ENCODE measurements at regions not wholly inside any gene's neighbourhood (a gene's known extent, or its start where the extent isn't known, plus 50 kb on each side); places are given as distances from the start of the nearest gene placed in this dataset.
A peak's percentile ranks its signal among the peaks of the same experiment; 100 is the strongest.

- intact Hi-C loops (cut with DNase I), result no loop called here
- WGBS, 2 donors, result 88% methylated on average over 6 of the region's 6 CpGs
- TF ChIP-seq, protein P1, sequence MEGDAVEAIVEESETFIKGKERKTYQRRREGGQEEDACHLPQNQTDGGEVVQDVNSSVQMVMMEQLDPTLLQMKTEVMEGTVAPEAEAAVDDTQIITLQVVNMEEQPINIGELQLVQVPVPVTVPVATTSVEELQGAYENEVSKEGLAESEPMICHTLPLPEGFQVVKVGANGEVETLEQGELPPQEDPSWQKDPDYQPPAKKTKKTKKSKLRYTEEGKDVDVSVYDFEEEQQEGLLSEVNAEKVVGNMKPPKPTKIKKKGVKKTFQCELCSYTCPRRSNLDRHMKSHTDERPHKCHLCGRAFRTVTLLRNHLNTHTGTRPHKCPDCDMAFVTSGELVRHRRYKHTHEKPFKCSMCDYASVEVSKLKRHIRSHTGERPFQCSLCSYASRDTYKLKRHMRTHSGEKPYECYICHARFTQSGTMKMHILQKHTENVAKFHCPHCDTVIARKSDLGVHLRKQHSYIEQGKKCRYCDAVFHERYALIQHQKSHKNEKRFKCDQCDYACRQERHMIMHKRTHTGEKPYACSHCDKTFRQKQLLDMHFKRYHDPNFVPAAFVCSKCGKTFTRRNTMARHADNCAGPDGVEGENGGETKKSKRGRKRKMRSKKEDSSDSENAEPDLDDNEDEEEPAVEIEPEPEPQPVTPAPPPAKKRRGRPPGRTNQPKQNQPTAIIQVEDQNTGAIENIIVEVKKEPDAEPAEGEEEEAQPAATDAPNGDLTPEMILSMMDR (IDR thresholded peaks at IDR 0.05), result no peak
- Histone ChIP-seq H3K4me1 (peaks cover 0 to 8% (median 0%) of the 10 kb centered on the region in 3 donors), H3K27ac (no peak overlapping the region), H3K36me3 (no peaks in the 10 kb centered on the region), H3K4me3 (no peak overlapping the region), H3K27me3 (no peaks in the 10 kb centered on the region), H3K9me3 (no peaks in the 10 kb centered on the region)
- FAIRE-seq (no peak), DNase-seq (no peak), ATAC-seq (peak in 2 of 4 donors; percentile 45 to 64)
Observed at GRCh38 chr7:12951397-12951801, 264.0 kb downstream of the ARL4A start.

GRCh38 chr7:12954380-12955033, 267.1 kb downstream of the ARL4A start:
- no peak for DNase-seq
- no peak for ATAC-seq

GRCh38 chr7:12957487-12957886, 270.1 kb downstream of the ARL4A start:
- WGBS, 2 donors, result 72 to 73% methylated on average over 5 of the region's 5 CpGs
- Histone ChIP-seq H3K9me3 (no peaks in the 10 kb centered on the region), H3K27ac (no peak overlapping the region), H3K4me1 (no peaks in the 10 kb centered on the region), H3K27me3 (no peaks in the 10 kb centered on the region), H3K4me3 (no peak overlapping the region), H3K36me3 (no peaks in the 10 kb centered on the region)
- TF ChIP-seq, protein P1 (IDR thresholded peaks at IDR 0.05), result no peak
- intact Hi-C loops (cut with DNase I), result no loop called here
- FAIRE-seq (no peak), ATAC-seq (no peak), DNase-seq (no peak)

More at GRCh38 chr7:12954380-12955033, 267.1 kb downstream of the ARL4A start:
- H3K27ac ChIP-seq, result no peak overlapping the region
- no peaks in the 10 kb centered on the region for H3K9me3 ChIP-seq
- H3K4me1 ChIP-seq, result peaks cover 0 to 1% (median 0%) of the 10 kb centered on the region in 3 donors
- no peaks in the 10 kb centered on the region for H3K27me3 ChIP-seq
- no peaks in the 10 kb centered on the region for H3K36me3 ChIP-seq
- intact Hi-C loops (cut with DNase I), result no loop called here
- no peak overlapping the region for H3K4me3 ChIP-seq
- TF ChIP-seq, protein P1 (IDR thresholded peaks at IDR 0.05), result no peak
- FAIRE-seq, result no peak

GRCh38 chr7:12961910-12962480, 274.6 kb downstream of the ARL4A start:
- Histone ChIP-seq H3K4me3 (no peak overlapping the region), H3K4me1 (peaks cover 0 to 11% (median 0%) of the 10 kb centered on the region in 3 donors), H3K27ac (no peak overlapping the region), H3K9me3 (no peaks in the 10 kb centered on the region), H3K36me3 (no peaks in the 10 kb centered on the region), H3K27me3 (no peaks in the 10 kb centered on the region)
- no peak for DNase-seq
- peak in 1 of 4 donors; percentile 49 for ATAC-seq
- WGBS, 2 donors, result 72 to 83% methylated on average over 4 of the region's 4 CpGs
- intact Hi-C loops (cut with DNase I), result no loop called here
- TF ChIP-seq, protein P1 (IDR thresholded peaks at IDR 0.05), result no peak
- no peak for FAIRE-seq

- intact Hi-C loops (cut with DNase I), result no loop called here
- TF ChIP-seq, protein P1 (IDR thresholded peaks at IDR 0.05), result no peak
- FAIRE-seq, result no peak
- H3K9me3 ChIP-seq, result no peaks in the 10 kb centered on the region
- peaks cover 0 to 11% (median 0%) of the 10 kb centered on the region in 3 donors for H3K4me1 ChIP-seq
- ATAC-seq, result no peak
- H3K36me3 ChIP-seq, result no peaks in the 10 kb centered on the region
- no peak overlapping the region for H3K27ac ChIP-seq
- H3K4me3 ChIP-seq, result no peak overlapping the region
- no peak for DNase-seq
- WGBS, 2 donors, result 81 to 100% methylated on average over 1 of the region's 1 CpG
- H3K27me3 ChIP-seq, result no peaks in the 10 kb centered on the region
Observed at GRCh38 chr7:12963435-12963834, 276.0 kb downstream of the ARL4A start.
